ENCODE measurements at regions not wholly inside any gene's neighbourhood (a gene's known extent, or its start where the extent isn't known, plus 50 kb on each side); places are given as distances from the start of the nearest gene placed in this dataset.

- no peak for FAIRE-seq
Measured at GRCh38 chr5:8329773-8330172, 460.8 kb downstream of the MTRR start.

GRCh38 chr5:8332666-8333445 lies 463.9 kb downstream of the MTRR start:
- no peak for FAIRE-seq

- no peak for FAIRE-seq
Measured at GRCh38 chr5:8333485-8333884, 464.5 kb downstream of the MTRR start.

- no peak for FAIRE-seq
Measured at GRCh38 chr5:8333977-8334376, 465.0 kb downstream of the MTRR start.

GRCh38 chr5:8340261-8340660 lies 471.3 kb downstream of the MTRR start:
- FAIRE-seq: no peak

- FAIRE-seq: no peak
Measured at GRCh38 chr5:8340739-8341344, 471.9 kb downstream of the MTRR start.

- FAIRE-seq: no peak
Measured at GRCh38 chr5:8341406-8341805, 472.5 kb downstream of the MTRR start.

- FAIRE-seq: no peak
Measured at GRCh38 chr5:8347984-8348383, 479.0 kb downstream of the MTRR start.

- no peak for FAIRE-seq
Measured at GRCh38 chr5:8349855-8350254, 480.9 kb downstream of the MTRR start.

- FAIRE-seq: no peak
Measured at GRCh38 chr5:8350644-8351339, 481.8 kb downstream of the MTRR start.

- FAIRE-seq: no peak
Measured at GRCh38 chr5:8355981-8356380, 487.0 kb downstream of the MTRR start.

GRCh38 chr5:8360012-8360411 lies 491.1 kb downstream of the MTRR start:
- no peak for FAIRE-seq

- FAIRE-seq: no peak
Measured at GRCh38 chr5:8362495-8362894, 493.5 kb downstream of the MTRR start.

GRCh38 chr5:8363138-8363537 lies 494.2 kb downstream of the MTRR start:
- FAIRE-seq: no peak

GRCh38 chr5:8366266-8366665 lies 497.3 kb downstream of the MTRR start:
- no peak for FAIRE-seq

- no peak for FAIRE-seq
Measured at GRCh38 chr5:8376478-8376877, 507.5 kb downstream of the MTRR start.

GRCh38 chr5:8381972-8382371 lies 513.0 kb downstream of the MTRR start:
- no peak for FAIRE-seq

GRCh38 chr5:8382456-8382855 lies 513.5 kb downstream of the MTRR start:
- no peak for FAIRE-seq

GRCh38 chr5:8383616-8384015 lies 514.7 kb downstream of the MTRR start:
- FAIRE-seq: no peak

- no peak for FAIRE-seq
Measured at GRCh38 chr5:8386719-8387288, 517.9 kb downstream of the MTRR start.

GRCh38 chr5:8391911-8392310 lies 523.0 kb downstream of the MTRR start:
- FAIRE-seq: no peak

- FAIRE-seq: no peak
Measured at GRCh38 chr5:8393240-8393639, 524.3 kb downstream of the MTRR start.

- FAIRE-seq: no peak
Measured at GRCh38 chr5:8394965-8395364, 526.0 kb downstream of the MTRR start.

GRCh38 chr5:8396246-8396645 lies 527.3 kb downstream of the MTRR start:
- FAIRE-seq: no peak

All from endometrium (tissue), 2 donors.